H9 (cell line): ENCODE measurements at regions not wholly inside any gene's neighbourhood (a gene's known extent, or its start where the extent isn't known, plus 50 kb on each side); places are given as distances from the start of the nearest gene placed in this dataset.

Experiments
- DNase-seq: peaks from one replicate; pipeline ENCODE4 v3.0.0-alpha.2; 2017
- H2AFZ ChIP-seq: one replicate; pipeline ENCODE4 v1.6.1; 2013; ENCODE audit warnings: mild to moderate bottlenecking, low read length, control low read depth, moderate library complexity
- H2AK5ac ChIP-seq: 2 replicates; pipeline ENCODE4 v1.6.1; 2013; ENCODE audit warnings: low read length, control low read depth, mixed read lengths; ENCODE audit not compliant: insufficient read length
- H2BK120ac ChIP-seq: one replicate; pipeline ENCODE4 v1.6.1; 2013; ENCODE audit warnings: low read depth, mild to moderate bottlenecking, low read length, control low read depth, inconsistent platforms; ENCODE audit not compliant: poor library complexity, severe bottlenecking
- H2BK12ac ChIP-seq: 2 replicates; pipeline ENCODE4 v1.6.1; 2013; ENCODE audit warnings: low read length, control low read depth, mixed read lengths, low read depth; ENCODE audit not compliant: insufficient read length
- H2BK15ac ChIP-seq: 2 replicates; pipeline ENCODE4 v1.6.1; 2013; ENCODE audit warnings: low read depth, low read length, control low read depth
- H2BK20ac ChIP-seq: one replicate; pipeline ENCODE4 v1.6.1; 2013; ENCODE audit warnings: low read depth, mild to moderate bottlenecking, low read length, control low read depth, inconsistent platforms; ENCODE audit not compliant: poor library complexity, severe bottlenecking
- H2BK5ac ChIP-seq: 2 replicates; pipeline ENCODE4 v1.6.1; 2013; ENCODE audit warnings: low read length, control low read depth, mixed read lengths; ENCODE audit not compliant: insufficient read length
- H3K14ac ChIP-seq: 2 replicates; pipeline ENCODE4 v1.6.1; 2013; ENCODE audit warnings: low read length, control low read depth; ENCODE audit not compliant: insufficient read depth
- H3K18ac ChIP-seq: 2 replicates; pipeline ENCODE4 v1.6.1; 2013; ENCODE audit warnings: low read depth, mild to moderate bottlenecking, mixed read lengths, low read length, control low read depth; ENCODE audit not compliant: insufficient read length
- H3K23ac ChIP-seq: 2 replicates; pipeline ENCODE4 v1.6.1; 2013; ENCODE audit warnings: low read length, control low read depth, mixed read lengths, low read depth; ENCODE audit not compliant: insufficient read length
- H3K23me2 ChIP-seq: 2 replicates; pipeline ENCODE4 v1.6.1; 2013; ENCODE audit warnings: low read depth, mild to moderate bottlenecking, mixed read lengths, low read length, control low read depth; ENCODE audit not compliant: insufficient read length, poor library complexity, severe bottlenecking
- H3K27ac ChIP-seq: 2 replicates; pipeline ENCODE4 v1.5.1; 2013; ENCODE audit warnings: low read length, control low read depth, mixed read lengths, low read depth; ENCODE audit not compliant: insufficient read length
- H3K27me3 ChIP-seq: 2 replicates; pipeline ENCODE4 v1.6.1; 2013; ENCODE audit warnings: low read length, control low read depth, inconsistent platforms; ENCODE audit not compliant: insufficient read depth
- H3K4ac ChIP-seq: 2 replicates; pipeline ENCODE4 v1.6.1; 2013; ENCODE audit warnings: low read depth, mild to moderate bottlenecking, control low read depth, inconsistent platforms, low read length, moderate library complexity
- H3K4me1 ChIP-seq: 2 replicates; pipeline ENCODE4 v1.6.1; 2013; ENCODE audit warnings: low read length, control low read depth, inconsistent platforms; ENCODE audit not compliant: insufficient read depth
- H3K4me2 ChIP-seq: 2 replicates; pipeline ENCODE4 v1.6.1; 2013; ENCODE audit warnings: low read length, control low read depth, mixed read lengths; ENCODE audit not compliant: insufficient read length, insufficient read depth
- H3K56ac ChIP-seq: 2 replicates; pipeline ENCODE4 v1.6.1; 2013; ENCODE audit warnings: low read depth, mild to moderate bottlenecking, mixed read lengths, low read length, control low read depth; ENCODE audit not compliant: insufficient read length
- H3K79me1 ChIP-seq: 2 replicates; pipeline ENCODE4 v1.6.1; 2013; ENCODE audit warnings: low read depth, mild to moderate bottlenecking, moderate library complexity, low read length, control low read depth, inconsistent platforms; ENCODE audit not compliant: insufficient read depth, poor library complexity, severe bottlenecking
- H3K79me2 ChIP-seq: 2 replicates; pipeline ENCODE4 v1.6.1; 2013; ENCODE audit warnings: low read length, control low read depth, inconsistent platforms; ENCODE audit not compliant: insufficient read depth
- H3K9ac ChIP-seq: 2 replicates; pipeline ENCODE4 v1.6.1; 2013; ENCODE audit warnings: low read length, control low read depth, mixed read lengths; ENCODE audit not compliant: insufficient read length; ENCODE audit errors: extremely low read depth
- H3K9me3 ChIP-seq: one replicate; pipeline ENCODE4 v1.6.1; 2013; ENCODE audit warnings: low read depth, low read length, inconsistent platforms; ENCODE audit not compliant: control insufficient read depth
- H3T11ph ChIP-seq: one replicate; pipeline ENCODE4 v1.6.1; 2013; ENCODE audit warnings: mild to moderate bottlenecking, low read length, control low read depth, inconsistent platforms
- H4K20me1 ChIP-seq: one replicate; pipeline ENCODE4 v1.6.1; 2013; ENCODE audit not compliant: control insufficient read depth, insufficient read length, insufficient read depth
- H4K5ac ChIP-seq: 2 replicates; pipeline ENCODE4 v1.6.1; 2013; ENCODE audit warnings: low read depth, mild to moderate bottlenecking, mixed read lengths, low read length, control low read depth; ENCODE audit not compliant: insufficient read length
- H4K8ac ChIP-seq: replicated peaks from 2 replicates; pipeline ENCODE4 v1.6.1; 2013; ENCODE audit warnings: low read length, control low read depth, mixed read lengths, low read depth; ENCODE audit not compliant: insufficient read length
- H4K91ac ChIP-seq: 2 replicates; pipeline ENCODE4 v1.6.1; 2013; ENCODE audit warnings: low read depth, mild to moderate bottlenecking, moderate library complexity, mixed read lengths, low read length, control low read depth; ENCODE audit not compliant: insufficient read length
- H3K27ac Mint-ChIP-seq, 3 experiments: 2 replicates in 2 of 3; 3 replicates in 1 of 3; pipeline ENCODE4 v1.8.0; 2020 to 2021; ENCODE audit warnings: mixed read lengths in 3 of 3, mild to moderate bottlenecking in 1 of 3, moderate library complexity in 1 of 3
- H3K27me3 Mint-ChIP-seq: 2 replicates; pipeline ENCODE4 v1.8.0; 2021; ENCODE audit warnings: low read depth, mild to moderate bottlenecking, moderate library complexity, mixed read lengths
- H3K36me3 Mint-ChIP-seq, 3 experiments: 2 replicates in 2 of 3; 3 replicates in 1 of 3; pipeline ENCODE4 v1.8.0; 2020 to 2021; ENCODE audit warnings: low read depth in 3 of 3, mixed read lengths in 3 of 3; ENCODE audit not compliant: insufficient read depth in 1 of 3
- H3K4me1 Mint-ChIP-seq, 2 experiments: 2 replicates each; pipeline ENCODE4 v1.8.0; 2020; ENCODE audit warnings: mixed read lengths in 2 of 2
- H3K4me3 Mint-ChIP-seq, 2 experiments: 2 replicates in 1 of 2; 3 replicates in 1 of 2; pipeline ENCODE4 v1.8.0; 2020 to 2021; ENCODE audit warnings: mild to moderate bottlenecking in 2 of 2, mixed read lengths in 2 of 2, moderate library complexity in 1 of 2
- H3K9me3 Mint-ChIP-seq, 2 experiments: 2 replicates in 1 of 2; 3 replicates in 1 of 2; pipeline ENCODE4 v1.8.0; 2020; ENCODE audit warnings: mild to moderate bottlenecking in 2 of 2, mixed read lengths in 2 of 2, moderate library complexity in 1 of 2
- WGBS: extraction: QIAGEN DNeasy Blood & Tissue Kit; methylation state at CpG from one replicate; pipeline ENCODE4 v1.1.7; 2013; ENCODE audit warnings: missing lambda C conversion rate, low lambda C conversion rate, mixed read lengths; ENCODE audit not compliant: insufficient read length; ENCODE audit errors: extremely low coverage; 5-methylcytosine and 5-hydroxymethylcytosine counted together
- TF ChIP-seq, protein P1 (sequence below): fragments of 200-600 bp; sonication (generic); conservative IDR thresholded peaks from 3 replicates; pipeline ENCODE4 v1.8.0; 2021; ENCODE audit warnings: antibody characterized with exemption, mild to moderate bottlenecking

DNA sequence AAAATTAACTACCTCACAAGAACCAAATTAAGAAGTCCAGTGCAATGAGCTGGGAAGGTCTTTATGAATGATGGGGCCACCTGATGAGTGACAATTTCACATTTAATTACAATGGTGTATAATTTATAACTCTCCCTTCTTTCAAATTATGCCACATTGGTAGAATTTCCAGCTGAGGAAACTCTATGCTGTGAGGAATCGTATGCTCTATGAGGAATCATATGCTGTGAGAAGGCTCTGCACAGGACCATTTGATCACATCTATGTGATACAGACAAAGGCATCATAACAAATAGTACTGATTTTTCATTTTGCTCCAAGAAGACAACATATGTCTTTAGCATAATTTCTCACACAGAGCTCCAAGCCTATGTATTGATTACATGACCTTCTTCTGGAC lies 69.3 kb downstream of the PDHA2 start:
- Histone ChIP-seq H2BK12ac (no peak overlapping the region), H2BK20ac (no peak overlapping the region), H2BK15ac (no peak overlapping the region), H2BK5ac (no peak overlapping the region), H3K18ac (no peak overlapping the region), H4K8ac (no peak overlapping the region), H3T11ph (no peak overlapping the region), H3K9ac (no peak overlapping the region), H3K9me3 (no peaks in the 10 kb centered on the region), H3K56ac (no peak overlapping the region), H4K20me1 (no peaks in the 10 kb centered on the region), H2AK5ac (no peak overlapping the region), H4K91ac (no peak overlapping the region), H3K4me1 (0 out of 2 replicates have a peak, but pooled peaks cover 2% of the 10 kb centered on the region), H3K14ac (no peak overlapping the region), H3K79me2 (no peaks in the 10 kb centered on the region), H4K5ac (no peak overlapping the region), H3K4ac (no peak overlapping the region), H3K4me2 (no peak overlapping the region), H3K27ac (no peak overlapping the region), H2AFZ (no peak overlapping the region), H3K79me1 (no peaks in the 10 kb centered on the region), H3K27me3 (no peaks in the 10 kb centered on the region), H2BK120ac (no peak overlapping the region), H3K23me2 (no peaks in the 10 kb centered on the region), H3K23ac (no peak overlapping the region)
- peaks cover under 1 to 8% of the 10 kb centered on the region in 2 experiments; a peak in 4 of 5 replicates for H3K9me3 Mint-ChIP-seq
- H3K36me3 Mint-ChIP-seq: peaks cover 0 to 9% (median 8%) of the 10 kb centered on the region in 3 experiments; a peak in 5 of 7 replicates
- no peak overlapping the region for H3K4me3 Mint-ChIP-seq
- H3K4me1 Mint-ChIP-seq: peaks cover 9 to 12% of the 10 kb centered on the region in 2 experiments; a peak in 3 of 4 replicates
- H3K27me3 Mint-ChIP-seq: no peaks in the 10 kb centered on the region
- no CpG with 5 or more reads among the region's 1 CpG for WGBS
- TF ChIP-seq, protein P1, sequence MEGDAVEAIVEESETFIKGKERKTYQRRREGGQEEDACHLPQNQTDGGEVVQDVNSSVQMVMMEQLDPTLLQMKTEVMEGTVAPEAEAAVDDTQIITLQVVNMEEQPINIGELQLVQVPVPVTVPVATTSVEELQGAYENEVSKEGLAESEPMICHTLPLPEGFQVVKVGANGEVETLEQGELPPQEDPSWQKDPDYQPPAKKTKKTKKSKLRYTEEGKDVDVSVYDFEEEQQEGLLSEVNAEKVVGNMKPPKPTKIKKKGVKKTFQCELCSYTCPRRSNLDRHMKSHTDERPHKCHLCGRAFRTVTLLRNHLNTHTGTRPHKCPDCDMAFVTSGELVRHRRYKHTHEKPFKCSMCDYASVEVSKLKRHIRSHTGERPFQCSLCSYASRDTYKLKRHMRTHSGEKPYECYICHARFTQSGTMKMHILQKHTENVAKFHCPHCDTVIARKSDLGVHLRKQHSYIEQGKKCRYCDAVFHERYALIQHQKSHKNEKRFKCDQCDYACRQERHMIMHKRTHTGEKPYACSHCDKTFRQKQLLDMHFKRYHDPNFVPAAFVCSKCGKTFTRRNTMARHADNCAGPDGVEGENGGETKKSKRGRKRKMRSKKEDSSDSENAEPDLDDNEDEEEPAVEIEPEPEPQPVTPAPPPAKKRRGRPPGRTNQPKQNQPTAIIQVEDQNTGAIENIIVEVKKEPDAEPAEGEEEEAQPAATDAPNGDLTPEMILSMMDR: no peak
- no peak for DNase-seq
- no peak overlapping the region for H3K27ac Mint-ChIP-seq
